Caco-2 (cell line): ENCODE measurements at regions not wholly inside any gene's neighbourhood (a gene's known extent, or its start where the extent isn't known, plus 50 kb on each side); places are given as distances from the start of the nearest gene placed in this dataset.

Experiments
- BruUV-seq: library from RNA; stranded (reverse); fragments of 400-500 nt; replicated peaks from 2 replicates; lab custom pipeline; 2021; lab: Mats Ljungman, UMichigan
- CTCF ChIA-PET: fragments of 300-600 bp; sonication (Branson Sonifier 250); formaldehyde crosslinking; loops from one replicate; lab custom pipeline; 2022; ENCODE audit warnings: antibody characterized with exemption; lab: Charles Lee
- POLR2A ChIA-PET: fragments of 300-600 bp; sonication (Branson Sonifier 250); formaldehyde crosslinking; loops from one replicate; lab custom pipeline; 2022; ENCODE audit warnings: antibody characterized with exemption; lab: Charles Lee
- DNase-seq, 2 experiments: peaks; one replicate each; pipeline versions ENCODE4 v3.0.0 to v3.0.0-alpha.2; 2020 to 2022
- H3K27me3 ChIP-seq: replicated peaks from 2 replicates; pipeline ENCODE4 v1.6.0; 2011; ENCODE audit warnings: low read length; ENCODE audit not compliant: control insufficient read depth, insufficient read depth
- H3K36me3 ChIP-seq: 2 replicates; pipeline ENCODE4 v1.5.1; 2011; ENCODE audit warnings: low read length; ENCODE audit not compliant: control insufficient read depth, insufficient read depth
- H3K4me1 ChIP-seq: fragments of 250-450 bp; sonication (Bioruptor Pico); 2 replicates; pipeline ENCODE4 v1.5.1; 2020; ENCODE audit warnings: mild to moderate bottlenecking
- H3K4me3 ChIP-seq: 2 replicates; pipeline ENCODE4 v1.5.1; 2011; ENCODE audit warnings: low read depth, mild to moderate bottlenecking, control low read depth, low read length
- H3K9me3 ChIP-seq: fragments of 250-450 bp; sonication (Bioruptor Pico); 2 replicates; pipeline ENCODE4 v1.5.1; 2020; ENCODE audit warnings: mild to moderate bottlenecking, moderate library complexity
- H3K27ac Mint-ChIP-seq: one replicate; pipeline ENCODE4 v1.8.0; 2022; ENCODE audit warnings: mixed read lengths; ENCODE audit not compliant: unreplicated experiment
- H3K27me3 Mint-ChIP-seq: one replicate; pipeline ENCODE4 v1.8.0; 2022; ENCODE audit warnings: mixed read lengths; ENCODE audit not compliant: insufficient read depth, unreplicated experiment
- H3K36me3 Mint-ChIP-seq: one replicate; pipeline ENCODE4 v1.8.0; 2022; ENCODE audit warnings: mild to moderate bottlenecking, mixed read lengths; ENCODE audit not compliant: insufficient read depth, unreplicated experiment
- H3K4me1 Mint-ChIP-seq: one replicate; pipeline ENCODE4 v1.8.0; 2022; ENCODE audit warnings: low read depth, mixed read lengths; ENCODE audit not compliant: unreplicated experiment
- H3K4me3 Mint-ChIP-seq: one replicate; pipeline ENCODE4 v1.8.0; 2022; ENCODE audit warnings: mild to moderate bottlenecking, moderate library complexity, mixed read lengths; ENCODE audit not compliant: unreplicated experiment
- H3K9me3 Mint-ChIP-seq: one replicate; pipeline ENCODE4 v1.8.0; 2022; ENCODE audit warnings: mixed read lengths; ENCODE audit not compliant: unreplicated experiment
- intact Hi-C: fragments of 100-400 bp; cut with micrococcal nuclease; formaldehyde crosslinking; loops from one replicate; pipeline ENCODE4 v1.10.0; 2022; ENCODE audit not compliant: unreplicated experiment
- TF ChIP-seq, protein P1 (sequence below), 2 experiments: fragments of 200-600 bp in 1 of 2; IDR thresholded peaks; 1 replicate in 1 of 2; 2 replicates in 1 of 2; pipeline versions ENCODE4 v1.5.1 to v1.8.0; 2011 to 2022; ENCODE audit warnings: antibody characterized with exemption in 1 of 2, control low read depth in 1 of 2, inconsistent platforms in 1 of 2, low read depth in 1 of 2, low read length in 1 of 2, mild to moderate bottlenecking in 1 of 2, moderate library complexity in 1 of 2; ENCODE audit not compliant: insufficient read depth in 1 of 2, severe bottlenecking in 1 of 2, unreplicated experiment in 1 of 2

DNA sequence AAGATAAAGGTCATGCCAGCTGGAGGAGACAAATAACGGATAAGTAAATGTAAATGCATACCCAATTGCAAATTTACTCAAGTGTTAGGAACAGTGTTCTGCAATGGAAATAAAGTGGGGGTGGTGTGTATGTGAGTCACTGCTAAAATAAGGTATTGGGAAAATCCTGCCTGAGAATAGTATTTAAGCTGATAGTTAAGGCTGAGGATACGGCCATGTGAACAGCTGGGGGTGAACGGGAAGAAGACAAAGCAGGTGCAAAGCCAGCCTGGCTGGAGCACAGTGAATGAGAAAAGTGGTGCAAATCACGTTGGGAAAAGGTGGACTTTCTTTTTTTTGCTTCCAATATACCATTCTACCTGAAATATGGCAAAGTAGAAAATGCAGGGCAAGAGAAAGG, 242.4 kb upstream of the SLC10A2 start:
- Histone ChIP-seq H3K9me3 (no peaks in the 10 kb centered on the region), H3K4me3 (no peak overlapping the region)
- BruUV-seq: no TSS peak

DNA sequence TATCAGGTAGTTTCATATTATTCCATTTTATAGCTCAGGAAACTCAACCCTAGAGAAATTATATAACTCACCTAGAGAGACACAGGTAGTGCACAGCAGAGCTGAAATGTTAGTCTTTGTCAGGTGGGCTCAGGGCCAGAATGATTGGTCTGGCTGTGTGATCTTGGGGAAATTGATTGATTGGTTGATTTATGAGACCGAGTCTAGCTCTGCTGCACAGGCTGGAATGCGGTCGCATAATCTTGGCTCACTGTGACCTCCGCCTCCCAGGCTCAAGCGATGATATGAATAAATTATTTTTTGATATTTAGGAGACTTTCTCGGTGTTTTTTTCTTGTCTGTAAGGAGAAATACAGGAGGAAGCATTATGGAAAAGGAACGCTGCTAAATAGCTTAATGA, 239.9 kb upstream of the SLC10A2 start:
- Histone ChIP-seq H3K4me1 (no peaks in the 10 kb centered on the region), H3K4me3 (no peak overlapping the region), H3K36me3 (no peaks in the 10 kb centered on the region), H3K27me3 (no peaks in the 10 kb centered on the region), H3K9me3 (no peaks in the 10 kb centered on the region)
- TF ChIP-seq, protein P1, sequence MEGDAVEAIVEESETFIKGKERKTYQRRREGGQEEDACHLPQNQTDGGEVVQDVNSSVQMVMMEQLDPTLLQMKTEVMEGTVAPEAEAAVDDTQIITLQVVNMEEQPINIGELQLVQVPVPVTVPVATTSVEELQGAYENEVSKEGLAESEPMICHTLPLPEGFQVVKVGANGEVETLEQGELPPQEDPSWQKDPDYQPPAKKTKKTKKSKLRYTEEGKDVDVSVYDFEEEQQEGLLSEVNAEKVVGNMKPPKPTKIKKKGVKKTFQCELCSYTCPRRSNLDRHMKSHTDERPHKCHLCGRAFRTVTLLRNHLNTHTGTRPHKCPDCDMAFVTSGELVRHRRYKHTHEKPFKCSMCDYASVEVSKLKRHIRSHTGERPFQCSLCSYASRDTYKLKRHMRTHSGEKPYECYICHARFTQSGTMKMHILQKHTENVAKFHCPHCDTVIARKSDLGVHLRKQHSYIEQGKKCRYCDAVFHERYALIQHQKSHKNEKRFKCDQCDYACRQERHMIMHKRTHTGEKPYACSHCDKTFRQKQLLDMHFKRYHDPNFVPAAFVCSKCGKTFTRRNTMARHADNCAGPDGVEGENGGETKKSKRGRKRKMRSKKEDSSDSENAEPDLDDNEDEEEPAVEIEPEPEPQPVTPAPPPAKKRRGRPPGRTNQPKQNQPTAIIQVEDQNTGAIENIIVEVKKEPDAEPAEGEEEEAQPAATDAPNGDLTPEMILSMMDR (IDR thresholded peaks at IDR 0.05; ENCODE audit: insufficient read depth in 1 of 2, low read depth in 1 of 2, low read length in 1 of 2, severe bottlenecking in 1 of 2, unreplicated experiment in 1 of 2): no peak
- no peak for DNase-seq
- no peaks in the 10 kb centered on the region for H3K9me3 Mint-ChIP-seq
- no peaks in the 10 kb centered on the region for H3K4me1 Mint-ChIP-seq
- intact Hi-C loops: no loop called here
- ChIA-PET CTCF (no interaction called here), POLR2A (no interaction called here)
- no peaks in the 10 kb centered on the region for H3K27me3 Mint-ChIP-seq
- no peak overlapping the region for H3K27ac Mint-ChIP-seq
- H3K4me3 Mint-ChIP-seq: no peak overlapping the region
- no peaks in the 10 kb centered on the region for H3K36me3 Mint-ChIP-seq
- no TSS peak for BruUV-seq

More for the DNA sequence above, 242.4 kb upstream of the SLC10A2 start:
- no peaks in the 10 kb centered on the region for H3K36me3 ChIP-seq
- no peaks in the 10 kb centered on the region for H3K4me1 ChIP-seq
- no peaks in the 10 kb centered on the region for H3K27me3 ChIP-seq
- intact Hi-C loops: no loop called here
- TF ChIP-seq, protein P1 (IDR thresholded peaks at IDR 0.05; ENCODE audit: insufficient read depth in 1 of 2, low read depth in 1 of 2, low read length in 1 of 2, severe bottlenecking in 1 of 2, unreplicated experiment in 1 of 2): no peak
- Mint-ChIP-seq H3K27ac (no peak overlapping the region), H3K4me1 (no peaks in the 10 kb centered on the region), H3K27me3 (no peaks in the 10 kb centered on the region), H3K36me3 (no peaks in the 10 kb centered on the region), H3K9me3 (no peaks in the 10 kb centered on the region), H3K4me3 (no peak overlapping the region)
- ChIA-PET CTCF (no interaction called here), POLR2A (no interaction called here)
- no peak for DNase-seq

DNA sequence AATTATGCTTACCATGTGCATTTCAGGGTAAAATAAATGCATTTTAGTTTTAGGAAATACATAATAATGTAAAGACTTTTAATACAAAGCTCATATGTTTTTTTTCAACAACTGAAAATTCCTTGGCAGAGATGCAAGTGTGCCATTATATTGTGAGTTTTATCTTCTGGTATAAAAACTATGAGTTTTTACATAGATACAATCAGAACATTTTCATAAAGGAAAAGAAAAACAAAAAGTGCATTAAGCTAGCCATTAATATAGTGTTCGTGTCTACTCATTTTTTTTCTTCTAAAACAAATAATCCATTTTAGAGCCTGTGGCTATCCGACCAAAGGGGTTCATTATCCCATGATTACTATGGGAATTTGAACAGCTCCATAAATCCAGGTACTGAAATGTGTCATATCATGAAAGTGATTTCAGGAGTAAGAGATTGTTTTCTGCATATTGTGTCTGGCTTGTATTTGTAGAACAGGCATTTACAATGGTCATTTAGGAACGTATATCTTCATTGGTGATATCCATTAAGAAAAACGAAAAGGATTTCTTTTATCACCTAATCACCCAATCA, 236.9 kb upstream of the SLC10A2 start:
- DNase-seq: no peak
- Histone ChIP-seq H3K9me3 (peaks cover 2% of the 10 kb centered on the region), H3K4me3 (no peak overlapping the region), H3K27me3 (no peaks in the 10 kb centered on the region), H3K4me1 (no peaks in the 10 kb centered on the region), H3K36me3 (no peaks in the 10 kb centered on the region)
- H3K4me1 Mint-ChIP-seq: no peaks in the 10 kb centered on the region
- H3K9me3 Mint-ChIP-seq: no peaks in the 10 kb centered on the region
- TF ChIP-seq, protein P1 (IDR thresholded peaks at IDR 0.05; ENCODE audit: insufficient read depth in 1 of 2, low read depth in 1 of 2, low read length in 1 of 2, severe bottlenecking in 1 of 2, unreplicated experiment in 1 of 2): no peak
- H3K36me3 Mint-ChIP-seq: no peaks in the 10 kb centered on the region
- H3K27ac Mint-ChIP-seq: no peak overlapping the region
- H3K4me3 Mint-ChIP-seq: no peak overlapping the region
- intact Hi-C loops: no loop called here
- CTCF ChIA-PET: no interaction called here
- BruUV-seq: no TSS peak
- H3K27me3 Mint-ChIP-seq: no peaks in the 10 kb centered on the region
- POLR2A ChIA-PET: no interaction called here
